HG02798 (cell line): ENCODE measurements at regions not wholly inside any gene's neighbourhood (a gene's known extent, or its start where the extent isn't known, plus 50 kb on each side); places are given as distances from the start of the nearest gene placed in this dataset.
"Not testable (repeated sequence)": the region's sequence is repeated elsewhere in the genome, so short reads cannot be mapped to it uniquely, and the experiment has no call there.

Experiments used
- ATAC-seq: cut with Tn5 transposase; IDR thresholded peaks from one replicate; pipeline ENCODE4 v1.9.1; 2021; ENCODE audit warnings: mild to moderate bottlenecking; ENCODE audit not compliant: unreplicated experiment, poor library complexity

DNA sequence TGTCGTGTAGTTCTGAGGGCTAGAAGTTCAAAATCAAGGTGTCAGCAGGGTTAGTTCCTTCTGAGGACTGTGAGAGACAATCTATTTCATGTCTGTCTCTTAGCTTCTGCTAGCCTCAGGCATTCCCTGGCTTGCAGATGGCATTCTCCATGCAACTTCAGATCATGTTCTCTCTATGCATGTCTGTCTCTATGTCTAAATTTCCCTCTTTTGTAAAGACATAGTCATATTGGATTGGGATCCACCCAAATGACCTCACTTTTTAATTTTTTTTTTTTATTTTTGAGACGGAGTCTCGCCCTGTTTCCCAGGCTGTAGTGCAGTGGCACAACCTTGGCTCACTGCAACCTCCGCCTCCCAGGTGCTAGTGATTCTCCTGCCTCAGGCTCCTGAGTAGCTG, 104.6 kb downstream of the RAP2B start:
- ATAC-seq: no peak

GRCh38 chr3:153268564-153269279, 106.7 kb downstream of the RAP2B start:
- no peak for ATAC-seq

DNA sequence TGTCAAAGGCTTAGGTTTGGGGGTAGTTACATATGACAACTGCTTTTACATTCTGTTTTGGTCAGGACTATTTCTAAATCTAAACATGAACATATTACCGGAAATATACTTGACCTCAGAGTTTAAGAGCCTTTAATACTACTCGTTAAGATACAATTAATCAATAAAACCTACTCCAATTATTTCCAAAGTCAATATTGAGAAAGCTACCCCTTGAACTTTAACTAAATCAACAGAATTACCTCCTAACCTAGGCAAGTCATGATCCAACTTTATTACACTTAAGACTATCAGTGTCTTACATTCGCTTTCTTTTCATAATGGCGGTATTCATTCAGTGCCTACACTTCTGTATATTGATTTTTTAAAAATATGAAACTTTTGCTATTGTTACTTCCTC, 107.7 kb downstream of the RAP2B start:
- ATAC-seq: no peak

DNA sequence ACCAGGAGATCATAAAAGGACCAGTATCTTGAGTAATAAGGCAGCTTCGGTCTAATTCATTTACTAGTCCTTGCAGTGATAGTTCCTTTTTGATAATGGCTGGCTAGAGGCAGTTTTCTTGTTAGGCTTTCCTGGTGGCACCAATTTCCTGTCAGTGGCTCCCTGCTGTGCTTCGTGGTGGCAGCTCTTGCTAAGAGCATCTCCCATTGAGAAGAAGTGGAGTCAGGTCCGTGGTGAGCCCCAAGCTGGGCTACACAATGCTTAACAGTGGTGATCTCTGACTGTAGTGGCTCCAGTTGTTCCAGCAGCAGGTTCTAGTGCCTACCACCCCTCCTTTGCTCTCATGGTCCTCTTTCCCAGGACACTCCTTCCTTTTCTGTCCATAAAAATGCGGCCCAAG, 111.2 kb downstream of the RAP2B start:
- no peak for ATAC-seq

DNA sequence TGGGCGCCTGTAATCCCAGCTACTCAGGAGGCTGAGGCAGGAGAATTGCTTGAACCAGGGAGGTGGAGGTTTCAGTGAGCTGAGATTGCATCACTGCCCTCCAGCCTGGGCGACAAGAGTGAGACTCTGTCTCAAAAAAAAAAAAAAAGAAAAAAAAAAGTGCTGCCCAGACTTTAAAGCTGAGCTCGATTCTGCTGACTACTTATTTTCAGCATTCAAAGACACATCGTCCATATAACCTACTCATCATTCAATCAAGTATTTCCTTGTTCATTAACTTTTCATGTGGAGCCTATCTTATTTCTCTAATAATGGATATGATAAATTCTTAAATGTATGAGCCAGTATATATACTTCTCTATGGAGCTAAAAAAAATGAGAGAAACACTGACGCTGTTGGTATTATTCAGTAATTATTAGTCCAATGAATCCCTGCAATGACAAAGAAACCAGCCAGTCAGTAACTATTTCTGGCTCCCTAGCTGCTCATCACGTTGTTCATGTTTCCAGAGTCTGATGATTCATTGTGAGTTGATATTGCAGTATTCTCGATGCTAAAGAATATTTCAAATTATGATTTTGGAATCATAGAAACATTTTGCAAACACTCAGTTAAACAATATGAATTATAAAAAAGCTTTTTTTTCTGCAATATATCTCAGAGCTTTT, 111.9 kb downstream of the RAP2B start:
- ATAC-seq: no peak

DNA sequence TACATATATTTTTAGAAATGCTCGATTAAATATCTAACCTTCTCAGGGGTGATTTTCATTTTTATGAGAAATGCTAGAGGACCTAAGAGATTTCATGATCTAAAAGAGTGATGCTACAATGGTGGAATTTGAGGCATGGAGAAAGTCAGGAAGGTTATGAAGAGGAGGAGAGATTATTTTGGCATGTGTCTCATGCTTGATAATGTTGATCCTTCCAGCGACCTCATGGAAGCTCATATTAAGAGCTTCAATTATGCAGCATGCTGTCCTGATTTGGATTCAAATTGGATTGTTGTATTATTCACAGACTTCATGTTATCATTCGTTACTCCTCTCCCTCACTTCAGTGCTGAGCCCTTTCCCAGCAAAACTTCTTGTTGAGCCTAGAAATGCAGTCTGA, 112.5 kb downstream of the RAP2B start:
- ATAC-seq: no peak

- no peak for ATAC-seq
These were observed 113.5 kb downstream of the RAP2B start for GRCh38 chr3:153275514-153275913.

- ATAC-seq: no peak
These were observed 115.0 kb downstream of the RAP2B start for GRCh38 chr3:153277029-153277428.

DNA sequence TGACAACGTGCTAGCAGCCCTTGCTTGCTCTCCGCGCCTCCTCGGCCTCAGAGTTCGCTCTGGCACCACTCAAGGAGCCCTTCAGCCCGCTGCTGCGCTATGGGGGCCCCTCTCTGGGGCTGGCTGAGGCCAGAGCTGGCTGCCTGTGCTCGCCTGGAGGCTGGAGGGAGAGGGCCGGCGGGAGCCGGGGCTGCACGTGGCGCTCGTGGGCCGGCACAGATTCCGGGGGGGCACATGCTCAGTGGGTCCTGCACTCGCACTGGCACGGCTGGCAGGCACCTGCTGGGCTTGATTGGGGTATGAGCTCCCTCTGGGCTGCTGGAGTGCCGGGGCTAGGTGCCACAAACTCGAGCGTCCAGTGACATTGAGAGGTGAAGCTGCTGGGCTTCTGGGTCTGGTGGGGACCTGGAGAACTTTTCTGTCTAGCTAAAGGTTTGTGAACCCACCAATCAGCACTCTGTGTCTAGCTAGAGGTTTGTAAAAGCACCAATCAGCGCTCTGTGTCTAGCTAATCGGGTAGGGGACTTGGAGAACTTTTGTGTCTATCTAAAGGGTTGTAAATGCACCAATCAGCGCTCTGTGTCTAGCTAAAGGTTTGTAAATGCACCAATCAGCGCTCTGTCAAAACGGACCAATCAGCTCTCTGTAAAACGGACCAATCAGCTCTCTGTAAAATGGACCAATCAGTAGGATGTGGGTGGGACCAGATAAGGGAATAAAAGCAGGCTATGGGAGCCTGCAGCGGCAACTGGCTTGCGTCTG, 119.4 kb downstream of the RAP2B start:
- not testable (repeated sequence) for ATAC-seq

GRCh38 chr3:153282355-153282754, 120.3 kb downstream of the RAP2B start:
- no peak for ATAC-seq

- ATAC-seq: peak; percentile 69
These were observed 122.4 kb downstream of the RAP2B start for GRCh38 chr3:153284282-153284938.

DNA sequence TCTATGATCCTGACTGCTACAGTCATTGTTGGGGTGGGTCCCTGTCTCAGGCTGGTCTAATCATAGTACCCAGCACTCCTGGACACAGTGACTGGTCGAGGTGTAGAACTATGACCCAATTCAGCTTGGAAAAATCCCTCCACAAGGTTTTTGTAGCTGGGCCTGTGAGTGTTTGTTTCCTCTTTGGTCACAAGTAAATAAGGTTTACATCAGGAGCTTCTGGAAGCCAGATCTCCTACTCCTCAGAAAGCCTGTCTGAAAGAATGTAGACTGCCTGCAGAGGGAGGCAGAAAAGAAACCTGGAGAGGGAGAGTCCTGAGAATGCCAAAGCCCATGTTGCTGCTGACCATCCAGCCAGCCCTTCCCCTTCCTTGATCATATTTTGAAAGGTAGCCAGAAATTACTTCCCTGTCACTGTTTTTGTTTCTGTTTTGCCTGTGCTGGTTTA, 123.2 kb downstream of the RAP2B start:
- ATAC-seq: no peak

- ATAC-seq: no peak
These were observed 124.0 kb downstream of the RAP2B start for GRCh38 chr3:153285982-153286381.

GRCh38 chr3:153287017-153287416, 125.0 kb downstream of the RAP2B start:
- ATAC-seq: no peak

- ATAC-seq: no peak
These were observed 127.3 kb downstream of the RAP2B start for GRCh38 chr3:153289334-153289808.

GRCh38 chr3:153290268-153291015, 128.4 kb downstream of the RAP2B start:
- ATAC-seq: no peak

GRCh38 chr3:153291059-153291685, 129.1 kb downstream of the RAP2B start:
- ATAC-seq: peak; percentile 58

DNA sequence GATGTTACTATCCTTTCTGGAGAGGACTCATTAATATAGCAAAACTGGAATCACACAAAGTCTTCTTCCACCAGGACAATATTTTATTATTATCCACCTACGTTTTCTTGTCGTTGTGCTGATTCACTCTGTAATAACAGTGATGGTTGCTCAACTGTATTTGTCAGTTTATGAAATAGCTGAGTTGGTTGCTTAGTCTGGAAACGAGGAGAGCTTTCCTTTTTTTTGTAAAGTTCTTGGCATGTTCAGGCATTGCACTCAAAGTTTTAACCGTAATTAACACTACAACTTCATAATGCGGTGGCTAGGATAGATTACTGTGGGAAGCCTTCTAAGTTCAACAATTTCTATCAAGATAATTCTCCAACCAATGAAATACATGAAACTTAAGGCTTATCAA, 131.2 kb downstream of the RAP2B start:
- ATAC-seq: no peak

- no peak for ATAC-seq
These were observed 133.9 kb downstream of the RAP2B start for GRCh38 chr3:153295901-153296300.
